GM21825 (cell line): ENCODE measurements at regions not wholly inside any gene's neighbourhood (a gene's known extent, or its start where the extent isn't known, plus 50 kb on each side); places are given as distances from the start of the nearest gene placed in this dataset.
"Not testable (repeated sequence)": the region's sequence is repeated elsewhere in the genome, so short reads cannot be mapped to it uniquely, and the experiment has no call there.

Source experiments
- ATAC-seq: cut with Tn5 transposase; IDR thresholded peaks from one replicate; pipeline ENCODE4 v1.9.1; 2021; ENCODE audit warnings: mild to moderate bottlenecking, moderate library complexity; ENCODE audit not compliant: unreplicated experiment

- no peak for ATAC-seq
Measured at GRCh38 chr1:79155991-79156390, 149.5 kb upstream of the ADGRL4 start.

- ATAC-seq, result no peak
Measured at GRCh38 chr1:79151006-79151796, 144.7 kb upstream of the ADGRL4 start.

GRCh38 chr1:79150576-79150975 lies 144.0 kb upstream of the ADGRL4 start:
- ATAC-seq, result no peak

DNA sequence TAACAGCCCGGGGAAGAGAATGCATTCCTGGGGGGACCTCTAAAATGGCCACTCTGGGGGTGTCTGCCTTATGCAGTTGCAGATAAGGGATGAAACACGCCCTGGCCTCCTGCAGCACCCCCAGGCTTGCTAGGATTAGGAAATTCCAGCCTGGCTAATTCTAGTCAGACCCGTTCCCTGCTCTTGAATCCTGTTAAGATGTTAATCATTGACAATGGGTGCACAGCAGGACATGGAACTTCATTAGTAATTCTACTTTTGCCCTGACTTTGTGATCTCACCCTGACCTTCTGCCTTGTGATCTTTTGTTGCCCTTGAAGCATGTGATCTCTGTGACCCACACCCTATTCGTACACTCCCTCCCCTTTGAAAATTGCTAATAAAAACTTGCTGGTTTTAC lies 131.7 kb upstream of the ADGRL4 start:
- ATAC-seq, result not testable (repeated sequence)

DNA sequence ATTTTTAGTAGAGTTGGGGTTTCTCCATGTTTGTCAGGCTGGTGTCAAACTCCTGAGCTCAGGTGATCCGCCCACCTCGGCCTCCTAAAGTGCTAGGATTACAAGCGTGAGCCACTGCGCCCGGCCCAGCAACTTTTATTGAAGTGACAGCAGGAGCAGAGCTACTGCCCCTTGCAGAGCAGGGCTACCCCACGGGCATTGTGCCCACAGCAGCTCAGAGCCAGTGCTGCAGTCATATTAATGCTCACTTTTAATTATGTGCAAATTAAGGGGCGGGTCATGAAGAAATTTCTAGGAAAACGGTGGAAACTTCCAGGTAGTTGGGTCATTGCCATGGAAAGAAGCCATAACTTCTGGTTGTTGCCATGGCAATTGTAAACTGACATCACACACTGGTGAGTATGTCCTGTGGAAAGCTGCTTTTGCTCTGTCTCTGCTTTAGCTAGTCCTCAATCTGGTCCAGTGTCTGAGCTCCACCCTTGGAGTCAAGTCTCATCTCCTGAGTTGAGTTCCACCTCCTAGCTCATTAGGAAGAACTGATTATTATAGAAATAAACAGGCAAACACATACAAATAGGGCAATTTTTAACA lies 127.3 kb upstream of the ADGRL4 start:
- no peak for ATAC-seq

GRCh38 chr1:79131626-79132025 lies 125.1 kb upstream of the ADGRL4 start:
- no peak for ATAC-seq

DNA sequence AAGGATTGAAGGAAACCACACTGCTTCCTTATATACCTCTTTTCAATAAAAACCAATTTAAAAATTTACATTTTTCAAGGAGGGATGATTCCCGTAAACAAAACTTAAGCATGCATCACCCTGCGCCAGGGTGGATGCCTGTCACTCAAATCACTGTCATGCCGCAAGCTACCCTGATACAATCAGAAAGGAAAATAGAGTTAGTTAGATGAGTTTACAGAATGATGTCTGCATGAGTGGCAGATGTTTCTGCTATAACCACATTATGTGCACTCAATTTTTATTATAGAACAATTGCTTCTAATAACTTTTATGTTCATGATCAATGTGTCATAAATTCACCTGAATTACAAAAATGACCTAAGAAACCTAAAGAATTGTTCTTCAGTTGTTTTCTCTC lies 123.4 kb upstream of the ADGRL4 start:
- no peak for ATAC-seq

DNA sequence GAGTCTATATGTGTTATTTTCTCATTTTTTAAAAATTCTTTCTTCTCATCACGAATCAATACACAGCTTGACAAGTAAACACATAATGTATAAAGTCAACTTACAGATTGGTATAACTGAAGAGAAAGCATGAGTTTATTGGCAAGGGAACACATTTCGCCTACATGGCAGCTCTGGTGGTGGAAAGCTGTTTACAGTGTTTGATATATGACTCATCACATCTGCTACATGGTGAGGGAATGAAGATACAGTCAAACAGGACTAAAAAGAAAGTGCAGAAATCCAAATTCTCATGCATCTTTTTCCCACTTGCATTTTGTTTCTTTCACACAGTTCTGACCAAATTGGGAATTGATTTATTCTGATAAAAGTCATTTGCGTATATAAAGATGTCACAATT lies 122.2 kb upstream of the ADGRL4 start:
- no peak for ATAC-seq

GRCh38 chr1:79124756-79125155 lies 118.2 kb upstream of the ADGRL4 start:
- no peak for ATAC-seq

DNA sequence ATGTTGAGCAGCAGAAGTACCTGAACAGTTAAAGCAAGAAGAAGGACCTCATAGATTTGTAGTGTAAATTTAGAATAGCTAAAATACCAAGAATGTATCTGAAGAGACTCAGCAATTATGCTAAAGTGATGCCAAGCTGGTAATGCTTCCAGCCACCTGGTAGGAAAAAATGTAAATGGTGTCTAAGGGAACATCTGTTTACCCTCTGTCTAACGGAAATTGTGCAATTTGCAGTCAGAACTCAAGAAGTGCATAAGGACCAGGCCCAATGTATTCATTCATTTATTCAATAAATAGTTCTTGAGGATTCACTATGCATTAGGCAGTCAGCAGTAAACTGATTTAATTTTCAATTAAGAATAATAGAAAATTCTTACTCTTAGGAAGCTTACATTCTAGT lies 116.0 kb upstream of the ADGRL4 start:
- no peak for ATAC-seq

GRCh38 chr1:79117376-79117775 lies 110.8 kb upstream of the ADGRL4 start:
- ATAC-seq, result no peak

DNA sequence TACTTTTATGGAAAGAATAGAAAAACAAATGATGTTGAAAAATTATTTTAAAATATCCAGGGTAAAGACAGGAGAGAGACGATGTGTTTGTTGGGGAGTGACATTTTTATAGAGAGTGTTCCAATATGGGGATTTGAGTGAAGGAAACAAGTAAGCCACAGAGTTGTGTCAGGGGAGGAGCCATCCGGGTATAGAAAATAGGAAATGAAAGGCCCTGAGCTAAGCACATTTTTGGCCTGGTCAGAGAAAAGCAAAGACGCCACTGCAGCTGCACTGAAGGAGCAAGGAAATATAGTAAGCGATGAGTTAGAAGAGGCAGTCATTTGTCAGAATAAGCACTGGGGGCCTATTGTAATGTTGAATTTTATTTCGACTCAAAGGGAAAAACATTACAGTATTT lies 107.3 kb upstream of the ADGRL4 start:
- no peak for ATAC-seq

GRCh38 chr1:79110749-79111148 lies 104.2 kb upstream of the ADGRL4 start:
- ATAC-seq, result no peak

- ATAC-seq, result no peak
Measured at GRCh38 chr1:79109445-79109844, 102.9 kb upstream of the ADGRL4 start.

DNA sequence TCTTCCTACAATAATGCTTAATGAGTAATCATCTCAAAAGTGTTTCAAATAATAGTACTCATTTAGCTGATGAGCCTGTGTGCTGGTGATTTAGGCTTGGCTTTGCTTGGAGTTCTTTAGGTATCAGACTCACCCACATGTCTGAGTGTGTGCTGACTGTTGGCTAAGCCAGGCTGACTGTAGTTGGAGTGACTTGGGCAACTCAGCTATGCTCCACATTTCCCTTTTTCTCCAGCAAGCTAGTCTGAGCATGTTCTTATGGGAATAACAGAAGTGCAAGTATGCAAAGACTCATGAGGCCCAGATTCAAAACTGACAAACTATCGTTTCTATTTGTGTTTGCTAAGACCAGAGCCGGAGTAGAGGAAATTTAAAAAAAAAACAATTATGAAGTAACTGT lies 99.0 kb upstream of the ADGRL4 start:
- no peak for ATAC-seq

GRCh38 chr1:79104617-79105016 lies 98.1 kb upstream of the ADGRL4 start:
- no peak for ATAC-seq

GRCh38 chr1:79100385-79100784 lies 93.9 kb upstream of the ADGRL4 start:
- ATAC-seq, result no peak

DNA sequence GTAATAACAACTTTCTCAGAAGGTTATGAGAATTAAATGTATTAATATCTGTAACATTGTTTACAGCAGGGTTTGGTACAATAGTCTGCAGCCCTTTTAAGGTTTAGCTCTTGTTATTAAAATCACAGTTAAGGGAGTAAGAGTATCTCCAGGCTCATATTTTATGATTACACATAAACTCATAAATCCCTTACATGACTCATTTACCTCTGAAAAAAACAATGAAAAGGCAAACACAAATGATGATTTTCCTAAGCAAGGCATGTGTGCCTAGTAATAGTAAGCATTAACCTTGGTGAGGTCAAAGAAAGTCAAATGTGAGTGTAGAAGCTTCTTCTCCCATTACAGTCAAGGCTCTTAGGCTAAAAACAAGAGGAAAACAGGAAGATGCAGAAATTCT lies 84.5 kb upstream of the ADGRL4 start:
- no peak for ATAC-seq

DNA sequence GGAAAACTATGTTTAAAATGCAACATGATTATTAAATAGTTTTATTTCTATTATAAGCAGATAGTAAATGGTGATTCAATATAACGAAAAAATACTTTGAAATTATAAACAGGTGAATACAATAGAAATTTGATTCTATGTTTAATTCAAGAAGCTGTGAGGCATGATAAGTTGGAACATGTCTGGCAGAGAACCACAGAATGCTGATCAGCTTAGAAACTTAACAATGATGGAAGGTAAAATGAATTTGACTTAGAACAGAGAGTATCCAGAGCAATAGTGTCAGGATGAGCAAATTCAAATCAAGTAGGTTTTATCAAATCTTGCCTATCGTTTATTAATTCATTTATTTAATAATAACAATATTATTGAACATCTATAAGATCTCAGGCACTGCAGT lies 83.4 kb upstream of the ADGRL4 start:
- no peak for ATAC-seq

DNA sequence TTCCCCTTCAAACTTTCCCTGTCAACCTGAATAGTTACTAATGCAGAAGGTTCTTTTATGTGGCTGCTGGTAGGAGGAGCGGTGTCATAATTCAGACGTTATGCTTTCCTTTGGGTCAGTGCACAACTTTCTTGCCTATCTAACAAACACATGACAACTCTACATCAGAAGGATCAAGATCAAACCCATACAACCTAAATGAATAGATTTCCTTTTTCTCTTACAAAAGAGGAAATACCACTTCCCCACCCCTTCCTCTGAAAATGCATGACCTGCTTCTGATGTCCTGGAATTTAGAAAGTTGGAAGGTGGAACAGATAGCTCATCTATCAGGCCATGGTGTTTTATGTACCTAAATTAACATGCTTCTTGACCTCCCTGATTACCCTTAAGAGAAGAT lies 75.7 kb upstream of the ADGRL4 start:
- ATAC-seq, result no peak

GRCh38 chr1:79079770-79080169 lies 73.2 kb upstream of the ADGRL4 start:
- ATAC-seq, result no peak

DNA sequence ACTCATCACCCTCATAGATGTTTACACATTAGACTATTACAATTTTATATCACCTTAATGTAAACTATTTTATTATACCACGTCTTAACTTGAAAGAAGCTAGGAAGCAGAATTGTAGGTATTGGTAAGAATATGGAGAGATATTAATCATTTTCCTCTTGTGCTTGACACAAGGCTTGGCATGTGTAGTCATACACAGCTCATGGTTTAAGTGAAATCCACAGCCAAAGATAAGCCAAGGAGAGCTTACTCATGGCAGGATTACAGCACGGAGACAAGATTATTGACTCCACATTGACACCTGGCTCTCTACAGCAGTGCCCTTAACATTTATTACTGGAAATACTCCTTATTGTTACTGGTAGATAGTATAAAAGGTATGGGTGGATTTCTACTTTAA lies 68.4 kb upstream of the ADGRL4 start:
- no peak for ATAC-seq

- ATAC-seq, result no peak
Measured at GRCh38 chr1:79069828-79070227, 63.3 kb upstream of the ADGRL4 start.
